NCI-H2227 (cell line): ENCODE measurements at regions not wholly inside any gene's neighbourhood (a gene's known extent, or its start where the extent isn't known, plus 50 kb on each side); places are given as distances from the start of the nearest gene placed in this dataset.

Experiments
- DNase-seq: peaks from one replicate; lab custom pipeline; 2025; ENCODE audit not compliant: unreplicated experiment; lab: John Stamatoyannopoulos, UW

- no peak for DNase-seq
Observed at GRCh38 chr21:35663856-35664606, 396.3 kb downstream of the SETD4 start.

GRCh38 chr21:35658242-35658641 is 402.1 kb downstream of the SETD4 start:
- no peak for DNase-seq

GRCh38 chr21:35652872-35653271 is 407.5 kb downstream of the SETD4 start:
- DNase-seq = no peak

- no peak for DNase-seq
Observed at GRCh38 chr21:35652196-35652595, 408.1 kb downstream of the SETD4 start.

GRCh38 chr21:35651196-35651595 is 409.1 kb downstream of the SETD4 start:
- DNase-seq = no peak

GRCh38 chr21:35649186-35649585 is 411.1 kb downstream of the SETD4 start:
- DNase-seq = no peak

- DNase-seq = no peak
Observed at GRCh38 chr21:35648512-35648911, 411.8 kb downstream of the SETD4 start.

GRCh38 chr21:35646606-35647005 is 413.7 kb downstream of the SETD4 start:
- no peak for DNase-seq

- no peak for DNase-seq
Observed at GRCh38 chr21:35645991-35646390, 414.3 kb downstream of the SETD4 start.

GRCh38 chr21:35644523-35644922 is 415.8 kb downstream of the SETD4 start:
- DNase-seq = no peak

- DNase-seq = no peak
Observed at GRCh38 chr21:35643176-35643575, 417.1 kb downstream of the SETD4 start.

GRCh38 chr21:35641271-35642016 is 418.9 kb downstream of the SETD4 start:
- no peak for DNase-seq

- DNase-seq = no peak
Observed at GRCh38 chr21:35637431-35637830, 422.9 kb downstream of the SETD4 start.

- no peak for DNase-seq
Observed at GRCh38 chr21:35635994-35636393, 424.3 kb downstream of the SETD4 start.

GRCh38 chr21:35635261-35635660 is 425.1 kb downstream of the SETD4 start:
- DNase-seq = no peak

- DNase-seq = no peak
Observed at GRCh38 chr21:35633501-35633900, 426.8 kb downstream of the SETD4 start.

- no peak for DNase-seq
Observed at GRCh38 chr21:35632711-35633110, 427.6 kb downstream of the SETD4 start.

GRCh38 chr21:35628316-35628715 is 432.0 kb downstream of the SETD4 start:
- DNase-seq = no peak

- no peak for DNase-seq
Observed at GRCh38 chr21:35627462-35627861, 432.9 kb downstream of the SETD4 start.

- no peak for DNase-seq
Observed at GRCh38 chr21:35625576-35625975, 434.8 kb downstream of the SETD4 start.

GRCh38 chr21:35624901-35625300 is 435.4 kb downstream of the SETD4 start:
- DNase-seq = no peak

- DNase-seq = no peak
Observed at GRCh38 chr21:35622612-35623011, 437.7 kb downstream of the SETD4 start.

GRCh38 chr21:35619184-35619583 is 441.1 kb downstream of the SETD4 start:
- DNase-seq = no peak
